Right lobe of liver (tissue), 4 donors: ENCODE measurements at regions not wholly inside any gene's neighbourhood (a gene's known extent, or its start where the extent isn't known, plus 50 kb on each side); places are given as distances from the start of the nearest gene placed in this dataset.

ENCODE experiments used
- CTCF ChIP-seq, 4 donors: fragments of 200-600 bp in 3 of 4; fragments of 450-650 bp in 1 of 4; IDR thresholded peaks; one replicate each; pipeline versions ENCODE4 v1.5.1 to v1.8.0; 2016 to 2022; ENCODE audit warnings: antibody characterized with exemption in 4 of 4, mild to moderate bottlenecking in 2 of 4
- POLR2A ChIP-seq: fragments of 450-650 bp; IDR thresholded peaks from one replicate; pipeline ENCODE4 v1.6.1; 2017; ENCODE audit warnings: antibody characterized with exemption, mild to moderate bottlenecking
- donor health status: DM: no; HTN: no; CAD: no.
- donor health status: DM: no; HTN: no; CAD: no.
- donor health status: DM: no; HTN: yes; CAD: no.

GRCh38 chr5:58248221-58248620 is 211.7 kb downstream of the PLK2 start:
- TF ChIP-seq CTCF (IDR thresholded peaks at IDR 0.05) (no peak), POLR2A (no peak)
